IPS-NIHi11 (cell line): ENCODE measurements at regions not wholly inside any gene's neighbourhood (a gene's known extent, or its start where the extent isn't known, plus 50 kb on each side); places are given as distances from the start of the nearest gene placed in this dataset.
A peak's percentile ranks its signal among the peaks of the same experiment; 100 is the strongest.

Source experiments
- DNase-seq: peaks from one replicate; pipeline ENCODE4 v3.0.0; 2012; ENCODE audit warnings: mixed read lengths, low spot score

DNA sequence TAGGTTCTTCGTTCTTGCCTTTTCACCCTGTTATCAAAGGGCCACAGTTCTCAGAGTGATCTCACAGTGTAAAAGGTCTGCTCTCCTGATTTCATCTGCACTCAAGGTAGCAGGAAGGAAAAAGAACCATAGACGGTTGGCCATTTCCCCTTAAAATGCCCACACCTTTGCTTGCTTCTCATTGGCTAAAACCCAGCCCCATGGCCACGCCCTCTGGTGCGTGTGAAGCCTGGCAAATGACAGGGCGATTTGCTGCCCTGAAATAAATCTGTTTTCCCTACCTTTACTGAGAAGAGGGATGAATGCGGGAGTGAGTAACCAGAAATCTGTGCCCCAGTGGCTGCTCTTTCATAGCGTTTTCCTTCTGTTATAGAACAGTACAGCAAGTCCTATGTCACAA, 269.3 kb downstream of the POU4F1 start:
- DNase-seq: peak; percentile 23

GRCh38 chr13:78326633-78327032, 276.7 kb downstream of the POU4F1 start:
- no peak for DNase-seq

DNA sequence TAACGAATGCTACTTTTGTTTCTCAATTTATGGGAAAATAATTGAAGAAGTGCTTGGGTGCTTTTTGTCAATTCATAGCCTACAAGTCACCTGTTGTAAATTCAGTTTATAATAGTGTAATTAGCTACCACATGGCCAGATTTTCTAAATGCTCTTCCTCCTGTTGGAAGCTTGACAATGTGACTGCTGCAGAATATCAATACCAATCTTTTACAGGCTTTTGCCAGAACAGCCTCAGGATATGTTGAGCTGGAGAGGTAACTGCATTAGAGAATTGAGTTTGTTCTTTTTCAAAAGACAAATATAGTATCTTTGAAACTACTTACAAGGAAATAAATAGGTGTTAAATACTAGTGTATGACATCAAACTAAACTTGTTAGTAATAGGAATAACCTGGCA, 277.8 kb downstream of the POU4F1 start:
- DNase-seq: no peak

- DNase-seq: no peak
These were observed 279.5 kb downstream of the POU4F1 start for GRCh38 chr13:78323848-78324247.

DNA sequence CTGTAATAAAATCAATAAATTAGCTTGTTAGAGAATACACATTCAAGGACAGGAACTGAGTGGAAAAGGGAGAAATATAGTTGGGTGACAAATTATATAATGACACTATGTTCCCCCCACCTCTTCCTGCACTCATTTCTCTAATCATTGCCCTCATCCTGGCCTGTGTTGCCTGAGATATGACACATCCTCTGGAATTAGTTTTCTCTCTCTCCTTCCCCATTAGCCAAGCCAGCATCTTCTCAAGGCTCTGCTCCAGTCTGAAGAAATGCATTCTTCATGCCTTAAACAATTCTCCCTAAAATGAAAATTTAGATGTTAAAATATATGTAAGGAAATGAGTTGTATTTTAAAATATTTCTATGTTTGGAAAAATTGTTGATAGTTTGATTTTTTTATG, 280.3 kb downstream of the POU4F1 start:
- no peak for DNase-seq

GRCh38 chr13:78319101-78319627, 284.2 kb downstream of the POU4F1 start:
- no peak for DNase-seq

GRCh38 chr13:78317030-78317429, 286.3 kb downstream of the POU4F1 start:
- peak; percentile 24 for DNase-seq

- DNase-seq: no peak
These were observed 293.7 kb downstream of the POU4F1 start for GRCh38 chr13:78309497-78310180.

DNA sequence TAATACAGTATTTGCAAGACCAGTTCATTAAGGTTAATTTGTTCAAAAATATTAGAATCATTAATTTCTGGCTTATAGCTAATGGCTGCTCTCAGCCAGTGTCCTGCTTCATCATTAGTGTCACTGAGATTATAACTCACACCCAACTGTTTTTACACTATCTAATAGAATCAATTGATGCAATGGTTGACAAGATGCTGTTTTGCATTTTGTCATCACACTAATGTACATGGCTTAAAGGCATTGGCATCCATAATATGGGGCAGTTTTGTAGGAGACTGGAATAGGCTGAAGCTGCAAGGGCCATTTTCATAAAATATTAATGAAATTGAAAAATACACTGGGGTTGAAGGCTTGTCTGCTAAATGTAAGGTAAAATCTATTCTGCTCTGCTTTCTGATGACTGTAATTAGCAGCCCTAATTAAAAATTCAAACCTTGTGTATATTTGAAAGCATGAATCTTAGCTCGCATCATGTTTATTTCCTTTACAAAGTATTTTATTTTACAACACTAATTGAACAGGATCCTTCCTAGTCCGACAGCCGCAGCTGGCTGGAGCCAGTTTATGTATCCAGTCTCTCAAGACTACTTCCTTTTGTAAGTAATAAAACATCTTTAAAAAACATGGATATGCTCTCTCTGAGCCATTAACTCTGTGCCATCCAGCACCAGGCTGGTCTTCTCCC, 296.7 kb downstream of the POU4F1 start:
- no peak for DNase-seq

DNA sequence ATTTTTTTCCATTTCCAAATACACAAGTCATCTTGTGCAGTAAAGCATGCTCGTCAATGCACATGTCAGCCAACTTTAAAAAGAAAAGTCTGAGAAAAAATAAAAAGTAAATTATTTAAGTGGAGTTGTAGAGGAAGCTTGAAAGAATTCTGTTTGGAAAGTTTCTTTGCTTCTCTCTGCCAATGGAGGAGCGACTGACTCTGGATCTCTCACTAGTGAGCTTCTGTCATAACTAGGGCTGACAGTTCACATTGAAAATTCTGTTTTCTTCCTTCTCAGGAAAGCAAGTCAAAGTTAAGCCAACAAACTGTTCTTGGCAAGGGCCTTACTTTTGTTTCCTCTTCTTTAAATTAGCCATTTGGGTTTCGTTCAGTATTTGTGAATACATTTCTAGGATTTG, 298.2 kb downstream of the POU4F1 start:
- DNase-seq: no peak

DNA sequence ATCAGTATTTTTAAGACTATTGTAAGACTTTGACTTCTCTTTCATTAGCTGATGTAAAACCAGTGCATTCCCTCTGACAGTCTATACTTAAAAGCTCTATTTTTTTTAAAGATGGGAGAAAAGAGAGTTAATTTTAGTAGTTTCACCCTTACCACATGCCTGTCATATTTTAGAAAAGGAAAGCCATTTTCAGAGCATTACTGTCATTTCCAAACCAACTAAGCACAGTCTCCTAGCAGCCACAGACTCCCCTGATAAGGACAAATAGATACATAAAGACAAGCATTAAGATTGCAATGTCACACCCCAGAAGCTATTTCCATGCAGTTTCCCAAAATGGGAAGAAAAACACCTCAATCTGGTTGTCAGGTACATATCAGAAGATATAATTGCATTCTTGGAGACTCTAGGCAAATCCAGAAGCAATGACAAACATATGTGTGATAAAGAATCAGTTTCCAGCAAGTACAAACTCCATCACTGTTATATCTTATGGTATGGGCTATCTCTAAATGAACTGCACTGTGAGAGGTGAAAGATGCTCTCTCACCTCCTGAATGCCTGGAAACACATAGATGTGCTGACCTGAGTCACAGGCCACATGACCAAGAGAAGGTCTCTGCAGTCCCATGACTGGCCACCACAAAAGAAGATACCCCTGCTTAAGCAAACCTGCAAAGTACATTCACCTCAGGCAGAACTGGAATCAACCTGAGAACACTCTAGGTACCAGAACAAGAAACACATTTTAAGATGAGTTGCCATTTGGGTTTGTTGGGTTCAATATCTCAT, 303.3 kb downstream of the POU4F1 start:
- no peak for DNase-seq

DNA sequence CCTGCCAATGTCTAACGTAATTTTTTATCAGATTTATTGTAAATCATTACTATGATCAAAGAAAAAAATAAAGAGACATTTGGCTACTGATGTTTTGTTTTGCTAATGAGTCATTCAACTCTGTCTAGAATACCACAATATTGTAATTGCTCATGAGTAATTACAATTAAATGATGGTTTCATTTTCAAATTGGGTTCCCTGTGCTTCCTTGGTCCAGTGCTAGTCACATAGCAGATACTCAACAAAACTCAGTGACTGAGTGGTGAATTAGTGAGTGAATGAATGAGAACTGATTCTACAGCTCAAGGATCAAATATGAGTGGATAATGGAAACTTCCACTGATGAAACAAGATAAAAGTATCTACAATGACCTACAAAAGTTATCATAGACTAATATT, 304.7 kb downstream of the POU4F1 start:
- DNase-seq: no peak

DNA sequence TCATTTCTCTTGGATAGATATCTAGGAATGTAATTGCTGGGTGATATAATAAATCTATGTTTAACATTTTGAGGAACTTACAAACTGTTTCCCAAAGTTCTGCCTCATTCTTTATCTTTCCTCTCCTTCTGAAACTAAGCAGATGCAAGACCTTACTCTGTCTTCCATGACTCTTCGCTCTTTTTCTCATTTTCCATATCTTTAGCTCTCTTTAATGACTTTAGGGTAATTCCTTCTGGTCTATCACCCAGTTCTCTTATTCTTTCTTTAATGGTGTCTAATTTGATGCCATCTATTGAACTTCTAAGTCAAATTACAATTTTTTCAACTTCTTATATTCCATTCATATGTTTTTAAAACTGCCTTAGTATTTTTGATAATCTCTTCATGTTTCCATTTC, 316.6 kb downstream of the POU4F1 start:
- no peak for DNase-seq

DNA sequence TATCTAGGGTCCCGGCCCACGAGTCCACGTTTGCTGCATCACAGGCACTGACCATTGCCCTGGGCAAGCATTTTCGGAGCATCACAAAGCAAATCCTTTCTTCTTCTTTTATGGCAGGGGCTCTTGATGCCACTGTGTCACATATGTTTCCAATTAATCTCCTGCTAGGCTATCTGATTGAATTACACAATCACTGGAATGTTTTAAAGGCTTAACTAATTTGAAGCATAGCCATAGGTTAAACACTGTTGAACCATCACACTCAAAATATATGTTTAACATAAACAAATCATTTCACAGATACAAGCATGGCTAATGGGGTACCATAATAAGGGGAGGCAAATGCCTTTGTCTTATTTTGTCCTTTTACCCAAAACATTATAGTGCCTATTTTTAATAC, 338.3 kb downstream of the POU4F1 start:
- DNase-seq: no peak

DNA sequence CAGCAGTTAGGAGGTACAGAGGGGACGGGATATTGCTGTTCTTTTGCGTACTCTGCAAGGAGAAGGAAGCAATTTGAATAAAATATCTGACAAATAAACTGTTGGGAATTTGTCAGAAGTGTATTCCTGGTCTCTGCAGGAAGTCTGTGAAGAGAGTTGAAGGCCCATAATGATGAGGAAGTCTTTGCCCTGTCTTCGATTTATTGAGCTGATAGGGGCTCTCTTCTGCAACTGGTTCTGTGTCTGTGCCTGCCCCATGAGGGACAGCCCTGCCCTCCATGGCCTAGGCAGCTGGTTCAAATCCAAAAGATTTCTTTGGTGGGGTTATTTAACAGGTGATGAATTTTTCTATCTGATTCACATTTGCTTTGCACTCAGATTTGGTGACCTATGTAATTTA, 339.7 kb upstream of the EDNRB start:
- peak; percentile 9 for DNase-seq

DNA sequence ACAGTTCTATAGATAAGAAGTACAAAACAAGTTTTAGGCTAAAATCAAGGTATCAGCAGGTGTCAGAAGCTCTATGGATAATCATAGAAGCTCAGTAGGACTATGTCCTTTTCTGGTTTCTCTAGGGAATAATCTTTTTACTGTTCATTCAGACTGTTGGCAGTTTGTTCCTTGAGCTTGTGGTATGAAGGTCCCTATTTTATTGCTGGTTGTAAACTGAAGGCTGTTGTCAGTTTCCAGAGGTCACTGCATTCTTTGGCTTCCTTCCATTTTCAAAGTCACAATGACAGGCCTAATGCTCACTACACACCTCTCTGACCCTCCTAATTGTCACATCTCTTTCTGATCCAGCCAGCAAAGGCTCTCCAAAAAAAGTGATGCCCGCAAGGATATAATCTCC, 337.9 kb upstream of the EDNRB start:
- no peak for DNase-seq

- DNase-seq: no peak
These were observed 335.5 kb upstream of the EDNRB start for GRCh38 chr13:78254113-78254512.

GRCh38 chr13:78247362-78247761, 328.7 kb upstream of the EDNRB start:
- DNase-seq: no peak

GRCh38 chr13:78241278-78241919, 322.8 kb upstream of the EDNRB start:
- peak; percentile 62 for DNase-seq

DNA sequence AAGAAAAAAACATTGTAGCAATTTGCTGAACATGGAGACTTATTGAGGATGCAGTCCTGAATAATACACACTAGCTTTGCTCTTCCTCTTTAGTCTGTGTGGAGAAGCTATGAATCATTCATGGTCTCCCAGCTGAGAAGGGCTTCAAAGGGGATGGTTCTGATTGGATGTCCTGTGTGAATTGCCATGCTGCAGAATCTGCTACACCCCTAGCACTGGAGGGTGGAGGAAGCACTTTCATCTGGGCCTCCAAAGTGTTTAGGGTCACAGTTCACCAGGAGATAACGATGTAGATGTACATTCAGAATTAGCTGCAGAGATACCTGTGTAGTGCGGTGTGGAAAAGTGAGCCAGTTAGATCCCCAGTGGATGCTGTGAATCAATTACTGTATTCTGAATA, 321.1 kb upstream of the EDNRB start:
- peak; percentile 10 for DNase-seq

GRCh38 chr13:78238911-78239310, 320.3 kb upstream of the EDNRB start:
- DNase-seq: no peak

DNA sequence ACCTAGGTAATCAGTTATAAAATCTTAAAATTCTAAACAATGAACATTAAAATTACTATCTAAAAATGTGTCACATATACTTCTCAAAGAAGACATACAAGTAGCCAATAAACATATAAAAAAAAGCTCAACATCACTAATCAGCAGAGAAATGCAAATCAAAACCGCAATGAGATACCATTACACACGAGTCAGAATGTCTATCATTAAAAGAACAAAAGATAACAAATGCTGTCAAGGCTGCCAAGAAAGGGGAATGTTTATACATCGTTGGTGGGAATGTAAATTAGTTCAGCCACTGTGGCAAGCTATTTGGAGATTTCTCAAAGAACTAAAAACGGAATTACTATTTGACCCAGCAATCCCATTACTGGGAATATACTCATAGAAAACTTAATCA, 310.3 kb upstream of the EDNRB start:
- DNase-seq: no peak
